ENCODE measurements at regions not wholly inside any gene's neighbourhood (a gene's known extent, or its start where the extent isn't known, plus 50 kb on each side); places are given as distances from the start of the nearest gene placed in this dataset.

DNA sequence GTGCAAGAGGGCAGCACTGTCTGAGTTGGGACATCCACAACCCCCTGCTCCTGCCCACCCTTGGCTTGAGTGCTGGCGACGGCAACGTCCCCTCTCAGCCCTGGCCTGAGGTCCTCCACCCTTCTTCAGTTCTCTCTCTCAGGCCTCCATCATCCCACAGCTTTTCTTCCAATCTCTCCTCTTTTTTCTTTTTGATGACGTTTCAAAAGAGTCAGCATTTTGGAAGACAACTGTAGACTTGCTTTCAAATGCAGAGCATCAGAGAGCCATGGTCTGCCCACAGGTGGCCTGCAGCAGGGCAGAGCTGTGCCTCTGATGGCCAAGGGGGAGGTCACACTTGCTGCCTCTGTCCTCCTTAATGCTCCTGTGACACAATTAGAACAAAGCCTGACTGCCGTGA, 775.4 kb downstream of the KCNJ18 start:
- H3K27me3 Mint-ChIP-seq (ENCODE audit: insufficient read depth, low read depth, poor library complexity): peaks cover 4% of the 10 kb centered on the region
- no peaks in the 10 kb centered on the region for H3K36me3 ChIP-seq (ENCODE audit: insufficient read depth)
- no peaks in the 10 kb centered on the region for H3F3A ChIP-seq (replicated peaks; ENCODE audit: low read depth)
- H3K27ac ChIP-seq (ENCODE audit: low read depth): no peak overlapping the region
- no peaks in the 10 kb centered on the region for H3K27me3 ChIP-seq (ENCODE audit: insufficient read depth)
- peaks cover 99% of the 10 kb centered on the region for H3K9me3 Mint-ChIP-seq
- no peaks in the 10 kb centered on the region for H3K4me1 ChIP-seq (ENCODE audit: insufficient read depth)
- no peak overlapping the region for H3K4me2 ChIP-seq
- TF ChIP-seq EZH2 (IDR thresholded peaks at IDR 0.05; ENCODE audit: low read depth, unreplicated experiment) (no peak), ZNF114 (CRISPR knock-in tag; IDR thresholded peaks at IDR 0.05) (no peak), ZNF331 (CRISPR knock-in tag; IDR thresholded peaks at IDR 0.05; ENCODE audit: low read depth) (no peak)
- no peak overlapping the region for H3K4me3 ChIP-seq
- peaks cover 65% of the 10 kb centered on the region for H3K36me3 Mint-ChIP-seq (ENCODE audit: low read depth)
- H3K4me3 Mint-ChIP-seq: no peak overlapping the region
- no peaks in the 10 kb centered on the region for H3K9me2 ChIP-seq (ENCODE audit: insufficient read depth)
- H3K4me1 Mint-ChIP-seq: no peaks in the 10 kb centered on the region
- no peak overlapping the region for H3K27ac Mint-ChIP-seq
- no peaks in the 10 kb centered on the region for H3K79me2 ChIP-seq (replicated peaks; ENCODE audit: insufficient read depth)
- DNase-seq (ENCODE audit: low spot score) (no peak), ATAC-seq (no peak)
- H4K20me1 ChIP-seq (replicated peaks; ENCODE audit: insufficient read depth): no peaks in the 10 kb centered on the region
- no peak overlapping the region for H2AFZ ChIP-seq

DNA sequence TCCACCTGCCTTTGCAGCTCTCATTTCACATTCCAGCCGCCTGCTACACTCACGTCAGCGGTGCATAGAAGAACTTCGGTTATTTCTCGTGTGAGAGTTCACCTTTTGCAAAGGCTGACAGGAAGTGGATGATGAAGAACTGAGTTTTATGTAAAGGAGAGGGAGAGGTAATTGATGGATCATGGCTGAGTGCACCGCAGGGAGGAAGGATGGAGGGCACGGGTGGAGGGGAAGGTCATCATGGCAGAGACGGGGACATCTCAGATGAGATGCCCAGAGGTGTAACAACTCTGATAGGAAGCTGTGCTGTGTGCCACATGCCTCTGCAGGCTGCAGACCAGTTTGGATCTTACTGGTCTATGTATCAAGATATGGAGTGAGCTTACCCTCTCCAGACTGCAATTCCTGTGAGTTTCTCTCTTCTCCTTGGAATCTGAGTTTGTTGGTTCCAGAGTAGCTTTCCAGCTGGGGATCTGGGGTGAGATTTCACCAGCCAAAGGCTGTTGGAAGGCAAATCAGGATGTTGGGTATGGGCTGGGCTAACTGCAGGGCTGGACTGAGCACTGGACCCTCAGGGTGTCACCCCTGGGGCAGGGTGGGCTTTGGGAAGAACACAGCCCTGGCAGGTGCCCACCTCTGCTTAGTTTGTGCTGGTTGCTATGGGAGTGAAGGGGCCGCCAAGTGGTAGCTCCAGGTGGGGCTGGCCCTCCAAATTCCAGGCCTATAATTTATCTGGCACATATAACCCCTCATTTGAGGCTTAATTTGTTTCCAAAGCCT, 777.0 kb downstream of the KCNJ18 start:
- H3K4me1 ChIP-seq (ENCODE audit: insufficient read depth): no peaks in the 10 kb centered on the region
- no peak overlapping the region for H2AFZ ChIP-seq
- H3K9me3 Mint-ChIP-seq: peaks cover 98% of the 10 kb centered on the region
- no peaks in the 10 kb centered on the region for H3K36me3 ChIP-seq (ENCODE audit: insufficient read depth)
- no peak for ATAC-seq
- H3K4me3 ChIP-seq: no peak overlapping the region
- no peaks in the 10 kb centered on the region for H3K79me2 ChIP-seq (replicated peaks; ENCODE audit: insufficient read depth)
- H3K4me3 Mint-ChIP-seq: no peak overlapping the region
- no peaks in the 10 kb centered on the region for H4K20me1 ChIP-seq (replicated peaks; ENCODE audit: insufficient read depth)
- no peak overlapping the region for H3K4me2 ChIP-seq
- peaks cover 54% of the 10 kb centered on the region for H3K36me3 Mint-ChIP-seq (ENCODE audit: low read depth)
- H3K4me1 Mint-ChIP-seq: no peaks in the 10 kb centered on the region
- no peak for DNase-seq (ENCODE audit: low spot score)
- TF ChIP-seq POLR2AphosphoS5 (IDR thresholded peaks at IDR 0.05; ENCODE audit: low read depth) (no peak), CREB1 (CRISPR knock-in tag; IDR thresholded peaks at IDR 0.05; ENCODE audit: low read depth) (no peak), ZNF114 (CRISPR knock-in tag; IDR thresholded peaks at IDR 0.05) (no peak), NANOG (IDR thresholded peaks at IDR 0.05; ENCODE audit: borderline replicate concordance) (no peak), ZNF331 (CRISPR knock-in tag; IDR thresholded peaks at IDR 0.05; ENCODE audit: low read depth) (no peak)
- TF ChIP-seq, protein P1, sequence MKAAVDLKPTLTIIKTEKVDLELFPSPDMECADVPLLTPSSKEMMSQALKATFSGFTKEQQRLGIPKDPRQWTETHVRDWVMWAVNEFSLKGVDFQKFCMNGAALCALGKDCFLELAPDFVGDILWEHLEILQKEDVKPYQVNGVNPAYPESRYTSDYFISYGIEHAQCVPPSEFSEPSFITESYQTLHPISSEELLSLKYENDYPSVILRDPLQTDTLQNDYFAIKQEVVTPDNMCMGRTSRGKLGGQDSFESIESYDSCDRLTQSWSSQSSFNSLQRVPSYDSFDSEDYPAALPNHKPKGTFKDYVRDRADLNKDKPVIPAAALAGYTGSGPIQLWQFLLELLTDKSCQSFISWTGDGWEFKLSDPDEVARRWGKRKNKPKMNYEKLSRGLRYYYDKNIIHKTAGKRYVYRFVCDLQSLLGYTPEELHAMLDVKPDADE (IDR thresholded peaks at IDR 0.05): no peak
- TF ChIP-seq, protein P2, sequence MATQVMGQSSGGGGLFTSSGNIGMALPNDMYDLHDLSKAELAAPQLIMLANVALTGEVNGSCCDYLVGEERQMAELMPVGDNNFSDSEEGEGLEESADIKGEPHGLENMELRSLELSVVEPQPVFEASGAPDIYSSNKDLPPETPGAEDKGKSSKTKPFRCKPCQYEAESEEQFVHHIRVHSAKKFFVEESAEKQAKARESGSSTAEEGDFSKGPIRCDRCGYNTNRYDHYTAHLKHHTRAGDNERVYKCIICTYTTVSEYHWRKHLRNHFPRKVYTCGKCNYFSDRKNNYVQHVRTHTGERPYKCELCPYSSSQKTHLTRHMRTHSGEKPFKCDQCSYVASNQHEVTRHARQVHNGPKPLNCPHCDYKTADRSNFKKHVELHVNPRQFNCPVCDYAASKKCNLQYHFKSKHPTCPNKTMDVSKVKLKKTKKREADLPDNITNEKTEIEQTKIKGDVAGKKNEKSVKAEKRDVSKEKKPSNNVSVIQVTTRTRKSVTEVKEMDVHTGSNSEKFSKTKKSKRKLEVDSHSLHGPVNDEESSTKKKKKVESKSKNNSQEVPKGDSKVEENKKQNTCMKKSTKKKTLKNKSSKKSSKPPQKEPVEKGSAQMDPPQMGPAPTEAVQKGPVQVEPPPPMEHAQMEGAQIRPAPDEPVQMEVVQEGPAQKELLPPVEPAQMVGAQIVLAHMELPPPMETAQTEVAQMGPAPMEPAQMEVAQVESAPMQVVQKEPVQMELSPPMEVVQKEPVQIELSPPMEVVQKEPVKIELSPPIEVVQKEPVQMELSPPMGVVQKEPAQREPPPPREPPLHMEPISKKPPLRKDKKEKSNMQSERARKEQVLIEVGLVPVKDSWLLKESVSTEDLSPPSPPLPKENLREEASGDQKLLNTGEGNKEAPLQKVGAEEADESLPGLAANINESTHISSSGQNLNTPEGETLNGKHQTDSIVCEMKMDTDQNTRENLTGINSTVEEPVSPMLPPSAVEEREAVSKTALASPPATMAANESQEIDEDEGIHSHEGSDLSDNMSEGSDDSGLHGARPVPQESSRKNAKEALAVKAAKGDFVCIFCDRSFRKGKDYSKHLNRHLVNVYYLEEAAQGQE (IDR thresholded peaks at IDR 0.05; ENCODE audit: unreplicated experiment): no peak
- TF ChIP-seq, protein P3, sequence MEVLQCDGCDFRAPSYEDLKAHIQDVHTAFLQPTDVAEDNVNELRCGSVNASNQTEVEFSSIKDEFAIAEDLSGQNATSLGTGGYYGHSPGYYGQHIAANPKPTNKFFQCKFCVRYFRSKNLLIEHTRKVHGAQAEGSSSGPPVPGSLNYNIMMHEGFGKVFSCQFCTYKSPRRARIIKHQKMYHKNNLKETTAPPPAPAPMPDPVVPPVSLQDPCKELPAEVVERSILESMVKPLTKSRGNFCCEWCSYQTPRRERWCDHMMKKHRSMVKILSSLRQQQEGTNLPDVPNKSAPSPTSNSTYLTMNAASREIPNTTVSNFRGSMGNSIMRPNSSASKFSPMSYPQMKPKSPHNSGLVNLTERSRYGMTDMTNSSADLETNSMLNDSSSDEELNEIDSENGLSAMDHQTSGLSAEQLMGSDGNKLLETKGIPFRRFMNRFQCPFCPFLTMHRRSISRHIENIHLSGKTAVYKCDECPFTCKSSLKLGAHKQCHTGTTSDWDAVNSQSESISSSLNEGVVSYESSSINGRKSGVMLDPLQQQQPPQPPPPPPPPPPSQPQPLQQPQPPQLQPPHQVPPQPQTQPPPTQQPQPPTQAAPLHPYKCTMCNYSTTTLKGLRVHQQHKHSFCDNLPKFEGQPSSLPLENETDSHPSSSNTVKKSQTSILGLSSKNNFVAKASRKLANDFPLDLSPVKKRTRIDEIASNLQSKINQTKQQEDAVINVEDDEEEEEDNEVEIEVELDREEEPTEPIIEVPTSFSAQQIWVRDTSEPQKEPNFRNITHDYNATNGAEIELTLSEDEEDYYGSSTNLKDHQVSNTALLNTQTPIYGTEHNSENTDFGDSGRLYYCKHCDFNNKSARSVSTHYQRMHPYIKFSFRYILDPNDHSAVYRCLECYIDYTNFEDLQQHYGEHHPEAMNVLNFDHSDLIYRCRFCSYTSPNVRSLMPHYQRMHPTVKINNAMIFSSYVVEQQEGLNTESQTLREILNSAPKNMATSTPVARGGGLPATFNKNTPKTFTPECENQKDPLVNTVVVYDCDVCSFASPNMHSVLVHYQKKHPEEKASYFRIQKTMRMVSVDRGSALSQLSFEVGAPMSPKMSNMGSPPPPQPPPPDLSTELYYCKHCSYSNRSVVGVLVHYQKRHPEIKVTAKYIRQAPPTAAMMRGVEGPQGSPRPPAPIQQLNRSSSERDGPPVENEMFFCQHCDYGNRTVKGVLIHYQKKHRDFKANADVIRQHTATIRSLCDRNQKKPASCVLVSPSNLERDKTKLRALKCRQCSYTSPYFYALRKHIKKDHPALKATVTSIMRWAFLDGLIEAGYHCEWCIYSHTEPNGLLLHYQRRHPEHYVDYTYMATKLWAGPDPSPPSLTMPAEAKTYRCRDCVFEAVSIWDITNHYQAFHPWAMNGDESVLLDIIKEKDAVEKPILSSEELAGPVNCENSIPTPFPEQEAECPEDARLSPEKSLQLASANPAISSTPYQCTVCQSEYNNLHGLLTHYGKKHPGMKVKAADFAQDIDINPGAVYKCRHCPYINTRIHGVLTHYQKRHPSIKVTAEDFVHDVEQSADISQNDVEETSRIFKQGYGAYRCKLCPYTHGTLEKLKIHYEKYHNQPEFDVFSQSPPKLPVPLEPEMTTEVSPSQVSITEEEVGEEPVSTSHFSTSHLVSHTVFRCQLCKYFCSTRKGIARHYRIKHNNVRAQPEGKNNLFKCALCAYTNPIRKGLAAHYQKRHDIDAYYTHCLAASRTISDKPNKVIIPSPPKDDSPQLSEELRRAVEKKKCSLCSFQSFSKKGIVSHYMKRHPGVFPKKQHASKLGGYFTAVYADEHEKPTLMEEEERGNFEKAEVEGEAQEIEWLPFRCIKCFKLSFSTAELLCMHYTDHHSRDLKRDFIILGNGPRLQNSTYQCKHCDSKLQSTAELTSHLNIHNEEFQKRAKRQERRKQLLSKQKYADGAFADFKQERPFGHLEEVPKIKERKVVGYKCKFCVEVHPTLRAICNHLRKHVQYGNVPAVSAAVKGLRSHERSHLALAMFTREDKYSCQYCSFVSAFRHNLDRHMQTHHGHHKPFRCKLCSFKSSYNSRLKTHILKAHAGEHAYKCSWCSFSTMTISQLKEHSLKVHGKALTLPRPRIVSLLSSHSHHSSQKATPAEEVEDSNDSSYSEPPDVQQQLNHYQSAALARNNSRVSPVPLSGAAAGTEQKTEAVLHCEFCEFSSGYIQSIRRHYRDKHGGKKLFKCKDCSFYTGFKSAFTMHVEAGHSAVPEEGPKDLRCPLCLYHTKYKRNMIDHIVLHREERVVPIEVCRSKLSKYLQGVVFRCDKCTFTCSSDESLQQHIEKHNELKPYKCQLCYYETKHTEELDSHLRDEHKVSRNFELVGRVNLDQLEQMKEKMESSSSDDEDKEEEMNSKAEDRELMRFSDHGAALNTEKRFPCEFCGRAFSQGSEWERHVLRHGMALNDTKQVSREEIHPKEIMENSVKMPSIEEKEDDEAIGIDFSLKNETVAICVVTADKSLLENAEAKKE (CRISPR knock-in tag; IDR thresholded peaks at IDR 0.05): no peak
- peaks cover 4% of the 10 kb centered on the region for H3K27me3 Mint-ChIP-seq (ENCODE audit: insufficient read depth, low read depth, poor library complexity)
- H3F3A ChIP-seq (replicated peaks; ENCODE audit: low read depth): no peaks in the 10 kb centered on the region
- no peaks in the 10 kb centered on the region for H3K27me3 ChIP-seq (ENCODE audit: insufficient read depth)
- no peak overlapping the region for H3K27ac ChIP-seq (ENCODE audit: low read depth)
- H3K9me2 ChIP-seq (ENCODE audit: insufficient read depth): no peaks in the 10 kb centered on the region
- no peak overlapping the region for H3K27ac Mint-ChIP-seq
